ENCODE measurements at regions not wholly inside any gene's neighbourhood (a gene's known extent, or its start where the extent isn't known, plus 50 kb on each side); places are given as distances from the start of the nearest gene placed in this dataset.

DNA sequence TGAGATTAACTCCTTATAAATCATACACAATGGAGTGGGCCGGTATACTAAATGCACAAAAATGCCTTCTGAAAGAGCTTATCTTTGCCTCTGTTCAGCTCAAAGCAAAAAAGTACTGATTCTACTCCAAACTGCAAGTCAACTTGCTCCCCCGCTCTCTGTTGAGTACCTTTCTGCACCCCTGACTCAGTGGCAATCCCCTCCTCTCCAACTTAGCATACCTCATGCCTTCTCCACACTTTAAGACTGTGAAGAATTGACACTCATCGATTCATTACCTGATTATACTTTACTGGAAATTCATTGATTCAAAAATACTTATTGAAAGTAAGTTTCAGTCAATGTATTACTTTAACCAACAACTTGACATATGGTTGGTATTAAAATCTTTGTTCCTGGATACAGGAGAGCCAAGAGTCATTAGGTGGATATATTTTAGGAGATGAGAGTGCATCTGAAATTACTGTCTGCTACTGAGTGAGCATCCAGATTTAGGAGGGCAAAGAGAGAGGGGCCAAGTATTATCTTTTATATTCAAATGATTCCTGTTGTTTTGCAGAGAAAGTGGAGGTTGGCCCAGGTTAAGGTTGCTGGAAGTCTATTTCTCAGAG, 187.7 kb downstream of the ICOS start:
- Histone ChIP-seq H3K14ac (ENCODE audit: insufficient read depth, low read length) (no peak overlapping the region), H3T11ph (ENCODE audit: low read length) (no peak overlapping the region), H3K23ac (ENCODE audit: insufficient read length, low read depth, low read length) (no peak overlapping the region), H2AFZ (ENCODE audit: low read length) (no peak overlapping the region), H3K27ac (ENCODE audit: insufficient read length, low read depth, low read length) (no peak overlapping the region), H4K20me1 (ENCODE audit: control insufficient read depth, insufficient read depth, insufficient read length) (no peaks in the 10 kb centered on the region), H3K9ac (ENCODE audit: extremely low read depth, insufficient read length, low read length) (no peak overlapping the region), H4K5ac (ENCODE audit: insufficient read length, low read depth, low read length) (no peak overlapping the region), H3K18ac (ENCODE audit: insufficient read length, low read depth, low read length) (no peak overlapping the region), H3K79me2 (ENCODE audit: insufficient read depth, low read length) (no peaks in the 10 kb centered on the region), H3K4me1 (ENCODE audit: insufficient read depth, low read length) (peaks cover 4% of the 10 kb centered on the region; the same call in 1 of the 2 replicates), H2BK12ac (ENCODE audit: insufficient read length, low read depth, low read length) (no peak overlapping the region), H3K4me2 (ENCODE audit: insufficient read depth, insufficient read length, low read length) (no peak overlapping the region), H3K23me2 (ENCODE audit: insufficient read length, low read depth, low read length, poor library complexity, severe bottlenecking) (no peaks in the 10 kb centered on the region), H3K4ac (ENCODE audit: low read depth, low read length) (no peak overlapping the region), H3K79me1 (ENCODE audit: insufficient read depth, low read depth, low read length, poor library complexity, severe bottlenecking) (no peaks in the 10 kb centered on the region), H4K91ac (ENCODE audit: insufficient read length, low read depth, low read length) (no peak overlapping the region), H3K56ac (ENCODE audit: insufficient read length, low read depth, low read length) (no peak overlapping the region), H3K27me3 (ENCODE audit: insufficient read depth, low read length) (no peaks in the 10 kb centered on the region), H2BK5ac (ENCODE audit: insufficient read length, low read length) (no peak overlapping the region), H2BK120ac (ENCODE audit: low read depth, low read length, poor library complexity, severe bottlenecking) (no peak overlapping the region), H2AK5ac (ENCODE audit: insufficient read length, low read length) (no peak overlapping the region), H3K9me3 (ENCODE audit: control insufficient read depth, low read depth, low read length) (no peaks in the 10 kb centered on the region), H2BK15ac (ENCODE audit: low read depth, low read length) (no peak overlapping the region), H4K8ac (replicated peaks; ENCODE audit: insufficient read length, low read depth, low read length) (no peak overlapping the region), H2BK20ac (ENCODE audit: low read depth, low read length, poor library complexity, severe bottlenecking) (no peak overlapping the region)
- peaks cover 24 to 29% of the 10 kb centered on the region in 2 experiments for H3K4me1 Mint-ChIP-seq
- no peak overlapping the region for H3K4me3 Mint-ChIP-seq
- WGBS (ENCODE audit: extremely low coverage, insufficient read length, low lambda C conversion rate), result no CpG with 5 or more reads among the region's 3 CpGs
- no peaks in the 10 kb centered on the region for H3K9me3 Mint-ChIP-seq
- TF ChIP-seq, protein P1, sequence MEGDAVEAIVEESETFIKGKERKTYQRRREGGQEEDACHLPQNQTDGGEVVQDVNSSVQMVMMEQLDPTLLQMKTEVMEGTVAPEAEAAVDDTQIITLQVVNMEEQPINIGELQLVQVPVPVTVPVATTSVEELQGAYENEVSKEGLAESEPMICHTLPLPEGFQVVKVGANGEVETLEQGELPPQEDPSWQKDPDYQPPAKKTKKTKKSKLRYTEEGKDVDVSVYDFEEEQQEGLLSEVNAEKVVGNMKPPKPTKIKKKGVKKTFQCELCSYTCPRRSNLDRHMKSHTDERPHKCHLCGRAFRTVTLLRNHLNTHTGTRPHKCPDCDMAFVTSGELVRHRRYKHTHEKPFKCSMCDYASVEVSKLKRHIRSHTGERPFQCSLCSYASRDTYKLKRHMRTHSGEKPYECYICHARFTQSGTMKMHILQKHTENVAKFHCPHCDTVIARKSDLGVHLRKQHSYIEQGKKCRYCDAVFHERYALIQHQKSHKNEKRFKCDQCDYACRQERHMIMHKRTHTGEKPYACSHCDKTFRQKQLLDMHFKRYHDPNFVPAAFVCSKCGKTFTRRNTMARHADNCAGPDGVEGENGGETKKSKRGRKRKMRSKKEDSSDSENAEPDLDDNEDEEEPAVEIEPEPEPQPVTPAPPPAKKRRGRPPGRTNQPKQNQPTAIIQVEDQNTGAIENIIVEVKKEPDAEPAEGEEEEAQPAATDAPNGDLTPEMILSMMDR (conservative IDR thresholded peaks at IDR 0.05), result no peak
- no peak overlapping the region for H3K27ac Mint-ChIP-seq
- H3K36me3 Mint-ChIP-seq (ENCODE audit: insufficient read depth in 1 of 3, low read depth in 3 of 3), result no peaks in the 10 kb centered on the region
- no peak for DNase-seq
- H3K27me3 Mint-ChIP-seq (ENCODE audit: low read depth), result no peaks in the 10 kb centered on the region

Data from H9 (cell line).